Neural cell (in vitro differentiated cells): ENCODE measurements at regions not wholly inside any gene's neighbourhood (a gene's known extent, or its start where the extent isn't known, plus 50 kb on each side); places are given as distances from the start of the nearest gene placed in this dataset.

Source experiments
- H2AFZ ChIP-seq: fragments of 200-600, 300-800 bp; sonication (generic), shearing (Covaris generic); 2 replicates; pipeline ENCODE4 v1.6.0; 2014; ENCODE audit warnings: low read depth, mild to moderate bottlenecking, antibody characterized with exemption, low read length, moderate library complexity
- H3F3A ChIP-seq: fragments of 200-600 bp; shearing (Covaris generic); 2 replicates; pipeline ENCODE4 v1.6.1; 2016; ENCODE audit warnings: mild to moderate bottlenecking, moderate library complexity, mixed read lengths, antibody characterized with exemption, low read length; ENCODE audit not compliant: insufficient read depth, poor library complexity, severe bottlenecking
- H3K27ac ChIP-seq: fragments of 200-600, 300-800 bp; sonication (generic), shearing (Covaris generic); 2 replicates; pipeline ENCODE4 v1.5.1; 2014; ENCODE audit warnings: mild to moderate bottlenecking, low read length, moderate library complexity
- H3K27me3 ChIP-seq: fragments of 300-800, 200-600 bp; sonication (generic), shearing (Covaris generic); 2 replicates; pipeline ENCODE4 v1.6.0; 2014; ENCODE audit warnings: mild to moderate bottlenecking, low read depth, low read length, moderate library complexity; ENCODE audit not compliant: insufficient read depth
- H3K36me3 ChIP-seq: fragments of 300-800, 200-600 bp; sonication (generic), shearing (Covaris generic); 2 replicates; pipeline ENCODE4 v1.5.1; 2014; ENCODE audit warnings: mild to moderate bottlenecking, antibody characterized with exemption, low read length, moderate library complexity; ENCODE audit not compliant: insufficient read depth
- H3K4me2 ChIP-seq: fragments of 300-800, 200-600 bp; sonication (generic), shearing (Covaris generic); 2 replicates; pipeline ENCODE4 v1.6.0; 2014; ENCODE audit warnings: mild to moderate bottlenecking, low read length
- H3K4me3 ChIP-seq: fragments of 300-800, 200-600 bp; sonication (generic), shearing (Covaris generic); 2 replicates; pipeline ENCODE4 v1.5.1; 2014; ENCODE audit warnings: mild to moderate bottlenecking, low read length, moderate library complexity
- H3K79me2 ChIP-seq: fragments of 200-600 bp; shearing (Covaris generic); replicated peaks from 2 replicates; pipeline ENCODE4 v1.6.0; 2014; ENCODE audit warnings: mild to moderate bottlenecking, low read length, moderate library complexity; ENCODE audit not compliant: insufficient read depth
- H3K9ac ChIP-seq: fragments of 300-800, 200-600 bp; sonication (generic), shearing (Covaris generic); 2 replicates; pipeline ENCODE4 v1.6.1; 2016; ENCODE audit warnings: mild to moderate bottlenecking, low read length, mixed read lengths
- H3K9me2 ChIP-seq: fragments of 200-600 bp; shearing (Covaris generic); 2 replicates; pipeline ENCODE4 v1.6.1; 2016; ENCODE audit warnings: mild to moderate bottlenecking, low read length, mixed read lengths; ENCODE audit not compliant: insufficient read depth
- H3K9me3 ChIP-seq: fragments of 200-600, 300-800 bp; sonication (generic), shearing (Covaris generic); 2 replicates; pipeline ENCODE4 v1.6.1; 2016; ENCODE audit warnings: mild to moderate bottlenecking, mixed run types, low read length, moderate library complexity, mixed read lengths
- H4K20me1 ChIP-seq: fragments of 200-600 bp; shearing (Covaris generic); 2 replicates; pipeline ENCODE4 v1.6.1; 2016; ENCODE audit warnings: mild to moderate bottlenecking, mixed run types; ENCODE audit not compliant: insufficient read depth
- EP300 ChIP-seq: fragments of 450-650 bp; conservative IDR thresholded peaks from 2 replicates; pipeline ENCODE4 v1.6.1; 2014; ENCODE audit warnings: antibody characterized with exemption, mild to moderate bottlenecking, moderate library complexity; ENCODE audit not compliant: poor library complexity, severe bottlenecking
- EZH2 ChIP-seq: fragments of 200-600, 300-800 bp; shearing (Covaris generic), sonication (generic); IDR thresholded peaks from 2 replicates; pipeline ENCODE4 v1.6.1; 2014; ENCODE audit warnings: antibody characterized with exemption, low read length, borderline replicate concordance, mild to moderate bottlenecking; ENCODE audit not compliant: insufficient read depth, poor library complexity, severe bottlenecking
- MXI1 ChIP-seq: fragments of 450-650 bp; conservative IDR thresholded peaks from 2 replicates; pipeline ENCODE4 v1.6.1; 2014; ENCODE audit warnings: antibody characterized with exemption, mild to moderate bottlenecking; ENCODE audit not compliant: poor library complexity, severe bottlenecking
- RAD21 ChIP-seq: fragments of 450-650 bp; conservative IDR thresholded peaks from 2 replicates; pipeline ENCODE4 v1.6.1; 2014; ENCODE audit warnings: antibody characterized with exemption, mild to moderate bottlenecking, moderate library complexity
- SMC3 ChIP-seq: fragments of 450-650 bp; conservative IDR thresholded peaks from 2 replicates; pipeline ENCODE4 v1.6.1; 2014; ENCODE audit warnings: antibody characterized with exemption, mild to moderate bottlenecking, moderate library complexity; ENCODE audit not compliant: poor library complexity
- TF ChIP-seq, protein P1 (sequence below): fragments of 450-650 bp; IDR thresholded peaks from 2 replicates; pipeline ENCODE4 v1.5.1; 2014; ENCODE audit warnings: antibody characterized with exemption, mild to moderate bottlenecking, moderate library complexity; ENCODE audit not compliant: poor library complexity, severe bottlenecking
- TF ChIP-seq, protein P2 (sequence below): IDR thresholded peaks from 2 replicates; pipeline ENCODE4 v1.6.1; 2012; ENCODE audit warnings: borderline replicate concordance

DNA sequence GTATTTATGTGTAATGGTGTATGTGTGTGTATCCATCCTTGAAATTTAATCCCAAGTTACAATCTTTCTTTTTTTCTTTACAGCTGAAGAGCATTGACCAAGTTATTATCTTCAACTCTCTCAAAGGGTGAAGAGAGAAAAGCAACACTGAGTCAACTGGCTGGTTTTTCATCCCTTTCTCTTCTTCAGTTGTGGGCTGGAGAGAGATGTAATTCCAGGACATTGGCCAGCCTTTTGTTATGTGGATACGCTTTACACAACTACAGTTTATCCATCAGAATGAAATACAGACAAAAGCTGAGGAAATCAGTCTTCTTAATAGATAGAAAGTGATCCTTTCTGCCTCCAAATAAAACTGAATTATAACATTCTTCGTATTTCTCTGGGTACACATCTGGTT lies 357.0 kb upstream of the NCAM2 start:
- H2AFZ ChIP-seq: no peak overlapping the region
- H3K9me2 ChIP-seq: no peaks in the 10 kb centered on the region
- H3F3A ChIP-seq: no peaks in the 10 kb centered on the region
- H3K36me3 ChIP-seq: no peaks in the 10 kb centered on the region
- H3K9ac ChIP-seq: no peak overlapping the region
- H3K9me3 ChIP-seq: no peaks in the 10 kb centered on the region
- no peaks in the 10 kb centered on the region for H3K27me3 ChIP-seq
- H3K4me3 ChIP-seq: no peak overlapping the region
- H3K27ac ChIP-seq: no peak overlapping the region
- H3K79me2 ChIP-seq: no peaks in the 10 kb centered on the region
- no peak for TF ChIP-seq EP300
- TF ChIP-seq, protein P1, sequence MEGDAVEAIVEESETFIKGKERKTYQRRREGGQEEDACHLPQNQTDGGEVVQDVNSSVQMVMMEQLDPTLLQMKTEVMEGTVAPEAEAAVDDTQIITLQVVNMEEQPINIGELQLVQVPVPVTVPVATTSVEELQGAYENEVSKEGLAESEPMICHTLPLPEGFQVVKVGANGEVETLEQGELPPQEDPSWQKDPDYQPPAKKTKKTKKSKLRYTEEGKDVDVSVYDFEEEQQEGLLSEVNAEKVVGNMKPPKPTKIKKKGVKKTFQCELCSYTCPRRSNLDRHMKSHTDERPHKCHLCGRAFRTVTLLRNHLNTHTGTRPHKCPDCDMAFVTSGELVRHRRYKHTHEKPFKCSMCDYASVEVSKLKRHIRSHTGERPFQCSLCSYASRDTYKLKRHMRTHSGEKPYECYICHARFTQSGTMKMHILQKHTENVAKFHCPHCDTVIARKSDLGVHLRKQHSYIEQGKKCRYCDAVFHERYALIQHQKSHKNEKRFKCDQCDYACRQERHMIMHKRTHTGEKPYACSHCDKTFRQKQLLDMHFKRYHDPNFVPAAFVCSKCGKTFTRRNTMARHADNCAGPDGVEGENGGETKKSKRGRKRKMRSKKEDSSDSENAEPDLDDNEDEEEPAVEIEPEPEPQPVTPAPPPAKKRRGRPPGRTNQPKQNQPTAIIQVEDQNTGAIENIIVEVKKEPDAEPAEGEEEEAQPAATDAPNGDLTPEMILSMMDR: no peak
- no peak for TF ChIP-seq RAD21
- no peak for TF ChIP-seq EZH2
- TF ChIP-seq, protein P2, sequence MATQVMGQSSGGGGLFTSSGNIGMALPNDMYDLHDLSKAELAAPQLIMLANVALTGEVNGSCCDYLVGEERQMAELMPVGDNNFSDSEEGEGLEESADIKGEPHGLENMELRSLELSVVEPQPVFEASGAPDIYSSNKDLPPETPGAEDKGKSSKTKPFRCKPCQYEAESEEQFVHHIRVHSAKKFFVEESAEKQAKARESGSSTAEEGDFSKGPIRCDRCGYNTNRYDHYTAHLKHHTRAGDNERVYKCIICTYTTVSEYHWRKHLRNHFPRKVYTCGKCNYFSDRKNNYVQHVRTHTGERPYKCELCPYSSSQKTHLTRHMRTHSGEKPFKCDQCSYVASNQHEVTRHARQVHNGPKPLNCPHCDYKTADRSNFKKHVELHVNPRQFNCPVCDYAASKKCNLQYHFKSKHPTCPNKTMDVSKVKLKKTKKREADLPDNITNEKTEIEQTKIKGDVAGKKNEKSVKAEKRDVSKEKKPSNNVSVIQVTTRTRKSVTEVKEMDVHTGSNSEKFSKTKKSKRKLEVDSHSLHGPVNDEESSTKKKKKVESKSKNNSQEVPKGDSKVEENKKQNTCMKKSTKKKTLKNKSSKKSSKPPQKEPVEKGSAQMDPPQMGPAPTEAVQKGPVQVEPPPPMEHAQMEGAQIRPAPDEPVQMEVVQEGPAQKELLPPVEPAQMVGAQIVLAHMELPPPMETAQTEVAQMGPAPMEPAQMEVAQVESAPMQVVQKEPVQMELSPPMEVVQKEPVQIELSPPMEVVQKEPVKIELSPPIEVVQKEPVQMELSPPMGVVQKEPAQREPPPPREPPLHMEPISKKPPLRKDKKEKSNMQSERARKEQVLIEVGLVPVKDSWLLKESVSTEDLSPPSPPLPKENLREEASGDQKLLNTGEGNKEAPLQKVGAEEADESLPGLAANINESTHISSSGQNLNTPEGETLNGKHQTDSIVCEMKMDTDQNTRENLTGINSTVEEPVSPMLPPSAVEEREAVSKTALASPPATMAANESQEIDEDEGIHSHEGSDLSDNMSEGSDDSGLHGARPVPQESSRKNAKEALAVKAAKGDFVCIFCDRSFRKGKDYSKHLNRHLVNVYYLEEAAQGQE: no peak
- no peak overlapping the region for H3K4me2 ChIP-seq
- H4K20me1 ChIP-seq: no peaks in the 10 kb centered on the region

DNA sequence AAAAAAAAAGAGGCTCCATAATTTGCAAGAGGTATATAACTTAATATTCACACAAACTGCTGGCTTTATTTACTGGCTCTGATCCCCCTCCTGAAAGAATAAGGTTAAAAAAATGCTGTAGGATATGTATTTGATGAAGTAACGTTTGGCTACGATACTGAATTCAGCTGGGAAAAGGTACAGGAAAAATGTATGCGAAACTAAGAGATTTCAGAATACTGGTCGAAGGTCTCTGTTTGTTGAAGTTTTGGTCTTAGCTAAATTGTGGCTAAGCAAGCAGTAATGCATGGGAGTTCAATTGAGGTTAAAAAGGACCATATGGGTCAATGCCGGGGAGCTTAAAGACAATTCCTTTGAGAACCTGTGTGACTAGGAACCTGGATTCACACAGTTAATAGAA lies 355.5 kb upstream of the NCAM2 start:
- no peak overlapping the region for H3K4me2 ChIP-seq
- H3K27ac ChIP-seq: no peak overlapping the region
- H3K9ac ChIP-seq: no peak overlapping the region
- no peak overlapping the region for H2AFZ ChIP-seq
- no peaks in the 10 kb centered on the region for H3K27me3 ChIP-seq
- H3K36me3 ChIP-seq: no peaks in the 10 kb centered on the region
- H3K79me2 ChIP-seq: no peaks in the 10 kb centered on the region
- H3F3A ChIP-seq: no peaks in the 10 kb centered on the region
- H3K4me3 ChIP-seq: no peak overlapping the region
- no peaks in the 10 kb centered on the region for H3K9me3 ChIP-seq
- no peaks in the 10 kb centered on the region for H4K20me1 ChIP-seq
- no peaks in the 10 kb centered on the region for H3K9me2 ChIP-seq
- TF ChIP-seq SMC3 (no peak), EZH2 (no peak), RAD21 (no peak), MXI1 (no peak)
- TF ChIP-seq, protein P2: no peak
- TF ChIP-seq, protein P1: no peak
